WTC11 (cell line): ENCODE measurements at regions not wholly inside any gene's neighbourhood (a gene's known extent, or its start where the extent isn't known, plus 50 kb on each side); places are given as distances from the start of the nearest gene placed in this dataset.

ENCODE experiments used
- ATAC-seq: fragments of 200-7000 bp; cut with Tn5 transposase; 2 replicates; pipeline ENCODE4 v1.10.0; 2021; ENCODE audit warnings: mild to moderate bottlenecking, moderate library complexity
- CTCF ChIA-PET: fragments of 300-600 bp; sonication (Branson Sonifier 250); formaldehyde crosslinking; loops from one replicate; lab custom pipeline; 2021; ENCODE audit warnings: antibody characterized with exemption; lab: Charles Lee
- POLR2A ChIA-PET: fragments of 350-600 bp; sonication (Branson Sonifier 250); formaldehyde crosslinking; loops from one replicate; lab custom pipeline; 2021; ENCODE audit warnings: antibody characterized with exemption; lab: Charles Lee
- DNase-seq: peaks from one replicate; pipeline ENCODE4 v3.0.0; 2021; ENCODE audit warnings: low spot score
- H3K27ac Mint-ChIP-seq: 2 replicates; pipeline ENCODE4 v1.8.0; 2021; ENCODE audit warnings: mixed read lengths
- H3K27me3 Mint-ChIP-seq: 2 replicates; pipeline ENCODE4 v1.8.0; 2021; ENCODE audit warnings: low read depth, mild to moderate bottlenecking, moderate library complexity, mixed read lengths
- H3K36me3 Mint-ChIP-seq: 2 replicates; pipeline ENCODE4 v1.8.0; 2021; ENCODE audit warnings: mixed read lengths
- H3K4me1 Mint-ChIP-seq: 2 replicates; pipeline ENCODE4 v1.8.0; 2022; ENCODE audit warnings: mixed read lengths
- H3K4me3 Mint-ChIP-seq: 2 replicates; pipeline ENCODE4 v1.8.0; 2021; ENCODE audit warnings: mild to moderate bottlenecking, moderate library complexity, mixed read lengths
- H3K9me3 Mint-ChIP-seq: 2 replicates; pipeline ENCODE4 v1.8.0; 2021; ENCODE audit warnings: mixed read lengths
- CREM ChIP-seq: sonication (generic); formaldehyde crosslinking; IDR thresholded peaks from 2 replicates; pipeline ENCODE4 v1.8.1; 2022; ENCODE audit warnings: mild to moderate bottlenecking, missing genetic modification reagents, moderate library complexity
- ESRRA ChIP-seq: sonication (generic); formaldehyde crosslinking; IDR thresholded peaks from 2 replicates; pipeline ENCODE4 v1.8.1; 2022; ENCODE audit warnings: mild to moderate bottlenecking, missing genetic modification reagents, borderline replicate concordance
- GRHL2 ChIP-seq: fragments of 250-450 bp; sonication (Bioruptor Pico); IDR thresholded peaks from 2 replicates; pipeline ENCODE4 v1.8.0; 2022; ENCODE audit warnings: mild to moderate bottlenecking, moderate library complexity; ENCODE audit not compliant: insufficient replicate concordance, severe bottlenecking
- GTF2I ChIP-seq: fragments of 250-450 bp; sonication (Bioruptor Pico); conservative IDR thresholded peaks from 2 replicates; pipeline ENCODE4 v1.4.0; 2021; ENCODE audit warnings: mild to moderate bottlenecking
- MXD4 ChIP-seq: fragments of 250-450 bp; sonication (Bioruptor Pico); IDR thresholded peaks from 2 replicates; pipeline ENCODE4 v1.8.0; 2021; ENCODE audit warnings: mild to moderate bottlenecking, moderate library complexity, borderline replicate concordance
- RORB ChIP-seq: fragments of 250-450 bp; sonication (Bioruptor Pico); IDR thresholded peaks from 2 replicates; pipeline ENCODE4 v1.9.0; 2021; ENCODE audit warnings: mild to moderate bottlenecking
- SP1 ChIP-seq: sonication (generic); formaldehyde crosslinking; conservative IDR thresholded peaks from 2 replicates; pipeline ENCODE4 v1.8.1; 2022; ENCODE audit warnings: missing genetic modification reagents
- TEAD1 ChIP-seq: sonication (generic); formaldehyde crosslinking; IDR thresholded peaks from 2 replicates; pipeline ENCODE4 v1.8.0; 2022; ENCODE audit warnings: mild to moderate bottlenecking, missing genetic modification reagents
- TEAD4 ChIP-seq: sonication (generic); formaldehyde crosslinking; IDR thresholded peaks from 2 replicates; pipeline ENCODE4 v1.8.0; 2022; ENCODE audit warnings: mild to moderate bottlenecking, missing genetic modification reagents
- TP53 ChIP-seq: sonication (generic); formaldehyde crosslinking; IDR thresholded peaks from 2 replicates; pipeline ENCODE4 v1.8.1; 2023; ENCODE audit warnings: mild to moderate bottlenecking, missing genetic modification reagents
- ZNF138 ChIP-seq: sonication (generic); formaldehyde crosslinking; conservative IDR thresholded peaks from 2 replicates; pipeline ENCODE4 v1.8.1; 2022; ENCODE audit warnings: mild to moderate bottlenecking, moderate library complexity, missing genetic modification reagents
- TF ChIP-seq, protein P1 (sequence below): fragments of 250-450 bp; sonication (Bioruptor Pico); IDR thresholded peaks from 2 replicates; pipeline ENCODE4 v1.9.0; 2021; ENCODE audit warnings: mild to moderate bottlenecking
- TF ChIP-seq, protein P2 (sequence below): sonication (generic); formaldehyde crosslinking; IDR thresholded peaks from 2 replicates; pipeline ENCODE4 v1.8.1; 2022; ENCODE audit warnings: low read depth, missing genetic modification reagents, borderline replicate concordance
- TF ChIP-seq, protein P3 (sequence below): sonication (generic); formaldehyde crosslinking; IDR thresholded peaks from 2 replicates; pipeline ENCODE4 v1.8.0; 2022; ENCODE audit warnings: mild to moderate bottlenecking, missing genetic modification reagents
- TF ChIP-seq, protein P4 (sequence below): sonication (generic); formaldehyde crosslinking; IDR thresholded peaks from 2 replicates; pipeline ENCODE4 v1.8.0; 2022; ENCODE audit warnings: mild to moderate bottlenecking, missing genetic modification reagents
- TF ChIP-seq, protein P5 (sequence below): sonication (generic); formaldehyde crosslinking; IDR thresholded peaks from 2 replicates; pipeline ENCODE4 v1.8.1; 2023; ENCODE audit warnings: mild to moderate bottlenecking, missing genetic modification reagents, moderate library complexity
- TF ChIP-seq, protein P6 (sequence below): fragments of 250-450 bp; sonication (Bioruptor Pico); IDR thresholded peaks from 2 replicates; pipeline ENCODE4 v1.8.0; 2021; ENCODE audit warnings: mild to moderate bottlenecking

DNA sequence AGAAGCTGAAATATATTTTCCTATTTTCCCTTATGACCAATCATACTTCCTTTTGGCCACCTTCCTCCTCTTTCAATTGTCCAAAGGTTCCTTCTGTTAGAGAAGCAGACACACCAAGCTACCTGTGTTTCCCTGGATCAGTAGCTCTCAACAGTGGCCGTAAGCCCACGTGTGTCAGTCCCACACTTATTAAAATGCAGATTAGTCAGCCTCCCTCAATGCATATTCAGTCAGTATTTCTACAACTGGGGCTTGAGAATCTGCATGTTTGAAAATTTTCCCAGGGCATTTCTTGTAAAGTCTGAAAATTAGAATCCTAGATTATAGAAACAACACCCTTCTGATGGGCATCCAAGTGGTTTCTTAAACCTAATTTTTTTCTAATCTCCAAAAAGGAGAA lies 54.0 kb upstream of the ITPRID2 start (continued):
- TF ChIP-seq, protein P1, sequence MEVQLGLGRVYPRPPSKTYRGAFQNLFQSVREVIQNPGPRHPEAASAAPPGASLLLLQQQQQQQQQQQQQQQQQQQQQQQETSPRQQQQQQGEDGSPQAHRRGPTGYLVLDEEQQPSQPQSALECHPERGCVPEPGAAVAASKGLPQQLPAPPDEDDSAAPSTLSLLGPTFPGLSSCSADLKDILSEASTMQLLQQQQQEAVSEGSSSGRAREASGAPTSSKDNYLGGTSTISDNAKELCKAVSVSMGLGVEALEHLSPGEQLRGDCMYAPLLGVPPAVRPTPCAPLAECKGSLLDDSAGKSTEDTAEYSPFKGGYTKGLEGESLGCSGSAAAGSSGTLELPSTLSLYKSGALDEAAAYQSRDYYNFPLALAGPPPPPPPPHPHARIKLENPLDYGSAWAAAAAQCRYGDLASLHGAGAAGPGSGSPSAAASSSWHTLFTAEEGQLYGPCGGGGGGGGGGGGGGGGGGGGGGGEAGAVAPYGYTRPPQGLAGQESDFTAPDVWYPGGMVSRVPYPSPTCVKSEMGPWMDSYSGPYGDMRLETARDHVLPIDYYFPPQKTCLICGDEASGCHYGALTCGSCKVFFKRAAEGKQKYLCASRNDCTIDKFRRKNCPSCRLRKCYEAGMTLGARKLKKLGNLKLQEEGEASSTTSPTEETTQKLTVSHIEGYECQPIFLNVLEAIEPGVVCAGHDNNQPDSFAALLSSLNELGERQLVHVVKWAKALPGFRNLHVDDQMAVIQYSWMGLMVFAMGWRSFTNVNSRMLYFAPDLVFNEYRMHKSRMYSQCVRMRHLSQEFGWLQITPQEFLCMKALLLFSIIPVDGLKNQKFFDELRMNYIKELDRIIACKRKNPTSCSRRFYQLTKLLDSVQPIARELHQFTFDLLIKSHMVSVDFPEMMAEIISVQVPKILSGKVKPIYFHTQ = no peak

DNA sequence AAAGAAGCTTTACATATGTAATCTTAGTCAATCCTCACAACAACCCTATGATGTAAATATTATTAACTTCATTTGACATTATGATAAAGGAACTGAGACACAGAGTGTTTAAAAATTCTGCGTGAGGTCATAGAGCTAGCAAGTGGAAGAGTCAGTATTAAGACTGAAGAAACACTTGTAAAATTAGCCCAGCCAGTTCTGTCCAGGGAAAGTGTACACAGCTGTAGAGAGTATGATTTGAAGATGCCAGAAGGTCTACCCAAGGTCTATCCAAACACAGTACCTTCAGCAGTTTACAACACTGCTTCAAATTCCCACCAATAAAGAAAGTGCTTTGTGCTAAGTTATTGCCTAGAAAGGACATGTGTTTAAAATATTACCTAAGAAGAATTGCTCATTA lies 51.7 kb upstream of the ITPRID2 start:
- Mint-ChIP-seq H3K27ac (no peak overlapping the region), H3K4me3 (no peak overlapping the region), H3K27me3 (no peaks in the 10 kb centered on the region), H3K36me3 (no peaks in the 10 kb centered on the region), H3K4me1 (no peaks in the 10 kb centered on the region), H3K9me3 (peaks cover 3% of the 10 kb centered on the region; the same call in 1 of the 2 replicates)
- ATAC-seq (no peak), DNase-seq (no peak)
- POLR2A ChIA-PET = no interaction called here
- no peak for TF ChIP-seq GRHL2 (CRISPR knock-in tag)
- TF ChIP-seq GTF2I (CRISPR knock-in tag) = no peak
- no peak for TF ChIP-seq RORB (CRISPR knock-in tag)
- no peak for TF ChIP-seq ZNF138
- TF ChIP-seq TP53 (CRISPR knock-in tag) = no peak
- TF ChIP-seq, protein P2, sequence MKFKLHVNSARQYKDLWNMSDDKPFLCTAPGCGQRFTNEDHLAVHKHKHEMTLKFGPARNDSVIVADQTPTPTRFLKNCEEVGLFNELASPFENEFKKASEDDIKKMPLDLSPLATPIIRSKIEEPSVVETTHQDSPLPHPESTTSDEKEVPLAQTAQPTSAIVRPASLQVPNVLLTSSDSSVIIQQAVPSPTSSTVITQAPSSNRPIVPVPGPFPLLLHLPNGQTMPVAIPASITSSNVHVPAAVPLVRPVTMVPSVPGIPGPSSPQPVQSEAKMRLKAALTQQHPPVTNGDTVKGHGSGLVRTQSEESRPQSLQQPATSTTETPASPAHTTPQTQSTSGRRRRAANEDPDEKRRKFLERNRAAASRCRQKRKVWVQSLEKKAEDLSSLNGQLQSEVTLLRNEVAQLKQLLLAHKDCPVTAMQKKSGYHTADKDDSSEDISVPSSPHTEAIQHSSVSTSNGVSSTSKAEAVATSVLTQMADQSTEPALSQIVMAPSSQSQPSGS (CRISPR knock-in tag) = no peak
- TF ChIP-seq ESRRA (CRISPR knock-in tag) = no peak
- no peak for TF ChIP-seq MXD4 (CRISPR knock-in tag)
- TF ChIP-seq TEAD4 = no peak
- TF ChIP-seq, protein P3, sequence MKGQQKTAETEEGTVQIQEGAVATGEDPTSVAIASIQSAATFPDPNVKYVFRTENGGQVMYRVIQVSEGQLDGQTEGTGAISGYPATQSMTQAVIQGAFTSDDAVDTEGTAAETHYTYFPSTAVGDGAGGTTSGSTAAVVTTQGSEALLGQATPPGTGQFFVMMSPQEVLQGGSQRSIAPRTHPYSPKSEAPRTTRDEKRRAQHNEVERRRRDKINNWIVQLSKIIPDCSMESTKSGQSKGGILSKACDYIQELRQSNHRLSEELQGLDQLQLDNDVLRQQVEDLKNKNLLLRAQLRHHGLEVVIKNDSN (CRISPR knock-in tag) = no peak
- TF ChIP-seq, protein P4, sequence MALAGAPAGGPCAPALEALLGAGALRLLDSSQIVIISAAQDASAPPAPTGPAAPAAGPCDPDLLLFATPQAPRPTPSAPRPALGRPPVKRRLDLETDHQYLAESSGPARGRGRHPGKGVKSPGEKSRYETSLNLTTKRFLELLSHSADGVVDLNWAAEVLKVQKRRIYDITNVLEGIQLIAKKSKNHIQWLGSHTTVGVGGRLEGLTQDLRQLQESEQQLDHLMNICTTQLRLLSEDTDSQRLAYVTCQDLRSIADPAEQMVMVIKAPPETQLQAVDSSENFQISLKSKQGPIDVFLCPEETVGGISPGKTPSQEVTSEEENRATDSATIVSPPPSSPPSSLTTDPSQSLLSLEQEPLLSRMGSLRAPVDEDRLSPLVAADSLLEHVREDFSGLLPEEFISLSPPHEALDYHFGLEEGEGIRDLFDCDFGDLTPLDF = no peak
- TF ChIP-seq TEAD1 = no peak
- CTCF ChIA-PET = no interaction called here

DNA sequence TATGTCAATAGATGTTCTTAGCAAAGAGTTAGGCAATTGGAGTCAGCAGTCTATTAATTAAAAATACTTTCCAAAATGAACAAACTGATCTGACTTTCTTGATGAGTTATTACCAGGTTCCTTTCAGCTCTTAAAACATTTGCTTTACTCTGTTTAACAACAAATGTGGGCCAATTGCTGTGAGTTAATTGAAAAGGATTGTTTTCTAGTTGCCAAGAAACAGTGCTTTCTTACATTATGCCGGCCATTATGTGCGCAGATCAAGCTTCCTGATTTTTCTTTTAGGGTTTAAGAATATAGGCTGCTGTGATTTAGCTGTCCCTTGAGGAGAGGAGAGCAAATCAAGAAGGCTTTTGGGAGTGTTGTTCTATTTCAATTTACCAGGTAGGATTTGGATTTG lies 50.5 kb upstream of the ITPRID2 start:
- no peak for DNase-seq
- TF ChIP-seq, protein P5, sequence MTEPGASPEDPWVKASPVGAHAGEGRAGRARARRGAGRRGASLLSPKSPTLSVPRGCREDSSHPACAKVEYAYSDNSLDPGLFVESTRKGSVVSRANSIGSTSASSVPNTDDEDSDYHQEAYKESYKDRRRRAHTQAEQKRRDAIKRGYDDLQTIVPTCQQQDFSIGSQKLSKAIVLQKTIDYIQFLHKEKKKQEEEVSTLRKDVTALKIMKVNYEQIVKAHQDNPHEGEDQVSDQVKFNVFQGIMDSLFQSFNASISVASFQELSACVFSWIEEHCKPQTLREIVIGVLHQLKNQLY = no peak
- TF ChIP-seq, protein P6, sequence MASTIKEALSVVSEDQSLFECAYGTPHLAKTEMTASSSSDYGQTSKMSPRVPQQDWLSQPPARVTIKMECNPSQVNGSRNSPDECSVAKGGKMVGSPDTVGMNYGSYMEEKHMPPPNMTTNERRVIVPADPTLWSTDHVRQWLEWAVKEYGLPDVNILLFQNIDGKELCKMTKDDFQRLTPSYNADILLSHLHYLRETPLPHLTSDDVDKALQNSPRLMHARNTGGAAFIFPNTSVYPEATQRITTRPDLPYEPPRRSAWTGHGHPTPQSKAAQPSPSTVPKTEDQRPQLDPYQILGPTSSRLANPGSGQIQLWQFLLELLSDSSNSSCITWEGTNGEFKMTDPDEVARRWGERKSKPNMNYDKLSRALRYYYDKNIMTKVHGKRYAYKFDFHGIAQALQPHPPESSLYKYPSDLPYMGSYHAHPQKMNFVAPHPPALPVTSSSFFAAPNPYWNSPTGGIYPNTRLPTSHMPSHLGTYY (CRISPR knock-in tag) = no peak
- TF ChIP-seq CREM (CRISPR knock-in tag) (no peak), SP1 (no peak), ZNF138 (no peak)
- H3K27ac Mint-ChIP-seq = peak overlapping the region; percentile 1; the same call in 1 of the 2 replicates
- POLR2A ChIA-PET = no interaction called here
- no peak for ATAC-seq
- H3K36me3 Mint-ChIP-seq = no peaks in the 10 kb centered on the region
- CTCF ChIA-PET = no interaction called here
- H3K4me1 Mint-ChIP-seq = no peaks in the 10 kb centered on the region
- H3K9me3 Mint-ChIP-seq = no peaks in the 10 kb centered on the region
- H3K4me3 Mint-ChIP-seq = no peak overlapping the region
- H3K27me3 Mint-ChIP-seq = no peaks in the 10 kb centered on the region
